GM20000 (cell line): ENCODE measurements at regions not wholly inside any gene's neighbourhood (a gene's known extent, or its start where the extent isn't known, plus 50 kb on each side); places are given as distances from the start of the nearest gene placed in this dataset.

Source experiments
- DNase-seq: peaks from one replicate; pipeline ENCODE4 v3.0.0; 2012; ENCODE audit warnings: low spot score
- CTCF ChIP-seq: IDR thresholded peaks from 2 replicates; pipeline ENCODE4 v1.5.1; 2012; ENCODE audit warnings: mild to moderate bottlenecking, control low read depth; ENCODE audit errors: extremely low read depth, missing control alignments

GRCh38 chrX:150036641-150037040 is 98.3 kb upstream of the EOLA2 start:
- no peak for DNase-seq
- no peak for TF ChIP-seq CTCF

- DNase-seq, result no peak
- TF ChIP-seq CTCF, result no peak
Measured at GRCh38 chrX:150037041-150037440, 98.8 kb upstream of the EOLA2 start.

- DNase-seq, result no peak
- TF ChIP-seq CTCF, result no peak
Measured at GRCh38 chrX:150038315-150038714, 100.0 kb upstream of the EOLA2 start.

GRCh38 chrX:150038986-150039599 is 100.8 kb upstream of the EOLA2 start:
- DNase-seq, result no peak
- no peak for TF ChIP-seq CTCF

GRCh38 chrX:150041208-150041607 is 102.9 kb upstream of the EOLA2 start:
- DNase-seq, result no peak

GRCh38 chrX:150044556-150044955 is 106.3 kb upstream of the EOLA2 start:
- TF ChIP-seq CTCF, result no peak
- DNase-seq, result no peak

More at GRCh38 chrX:150041208-150041607, 102.9 kb upstream of the EOLA2 start:
- TF ChIP-seq CTCF, result no peak

- TF ChIP-seq CTCF, result no peak
- no peak for DNase-seq
Measured at GRCh38 chrX:150047818-150048217, 109.5 kb upstream of the EOLA2 start.
